Activated B cell treated with CpG ODN at 0.5 μM for 24 hours (primary cell): ENCODE measurements at regions not wholly inside any gene's neighbourhood (a gene's known extent, or its start where the extent isn't known, plus 50 kb on each side); places are given as distances from the start of the nearest gene placed in this dataset.

ENCODE experiments used
- ATAC-seq: fragments of 200-7000 bp; cut with Tn5 transposase; one replicate; pipeline ENCODE4 v1.10.0; 2021; ENCODE audit warnings: low read depth, mild to moderate bottlenecking, moderate library complexity
- CTCF ChIA-PET: fragments of 350-600 bp; sonication (Branson Sonifier 250); formaldehyde crosslinking; loops from one replicate; lab custom pipeline; 2021; ENCODE audit warnings: antibody characterized with exemption; lab: Charles Lee
- POLR2A ChIA-PET: fragments of 350-600 bp; sonication (Branson Sonifier 250); formaldehyde crosslinking; loops from one replicate; lab custom pipeline; 2021; ENCODE audit warnings: antibody characterized with exemption; lab: Charles Lee
- DNase-seq: peaks from one replicate; pipeline ENCODE4 v3.0.0; 2022
- H3K27ac Mint-ChIP-seq: one replicate; pipeline ENCODE4 v1.8.0; 2020; ENCODE audit warnings: mixed read lengths
- H3K27me3 Mint-ChIP-seq: one replicate; pipeline ENCODE4 v1.8.0; 2021; ENCODE audit warnings: mixed read lengths
- H3K36me3 Mint-ChIP-seq: one replicate; pipeline ENCODE4 v1.8.0; 2021; ENCODE audit warnings: low read depth, mixed read lengths
- H3K4me1 Mint-ChIP-seq: one replicate; pipeline ENCODE4 v1.8.0; 2021; ENCODE audit warnings: mixed read lengths
- H3K4me3 Mint-ChIP-seq: one replicate; pipeline ENCODE4 v1.8.0; 2020; ENCODE audit warnings: mild to moderate bottlenecking, mixed read lengths
- H3K9me3 Mint-ChIP-seq: one replicate; pipeline ENCODE4 v1.8.0; 2020; ENCODE audit warnings: mixed read lengths
- intact Hi-C: fragments of 100-400 bp; cut with micrococcal nuclease; formaldehyde crosslinking; loops from one replicate; pipeline ENCODE4 v1.15.1; 2024
- TF ChIP-seq, protein P1 (sequence below): fragments of 200-600 bp; IDR thresholded peaks from one replicate; pipeline ENCODE4 v1.8.0; 2022; ENCODE audit warnings: antibody characterized with exemption, mild to moderate bottlenecking

GRCh38 chr15:46120713-46121112 is 485.9 kb downstream of the SQOR start:
- no peak for ATAC-seq

DNA sequence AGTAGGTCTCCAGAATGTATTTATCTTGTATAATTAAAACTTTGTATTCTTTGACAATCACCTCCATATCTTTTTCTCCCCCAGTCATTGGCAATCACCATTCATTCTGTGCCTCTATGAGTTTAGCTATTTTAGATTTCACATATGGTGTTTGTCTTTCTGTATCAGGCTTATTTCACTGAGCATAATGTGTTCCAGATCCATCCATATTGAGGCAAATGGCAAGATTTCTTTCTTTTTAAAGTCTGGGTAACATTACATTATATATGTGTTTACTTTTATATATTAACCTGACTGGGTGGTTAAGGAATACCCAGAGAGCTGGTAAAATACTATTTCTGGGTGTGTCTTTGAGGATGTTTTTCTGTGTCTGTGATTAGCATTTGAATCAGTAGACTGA is 486.6 kb downstream of the SQOR start:
- Mint-ChIP-seq H3K27me3 (no peaks in the 10 kb centered on the region), H3K36me3 (no peaks in the 10 kb centered on the region), H3K4me1 (no peaks in the 10 kb centered on the region), H3K4me3 (no peak overlapping the region), H3K9me3 (peaks cover 16% of the 10 kb centered on the region), H3K27ac (no peak overlapping the region)
- no peak for ATAC-seq
- POLR2A ChIA-PET = no interaction called here
- TF ChIP-seq, protein P1, sequence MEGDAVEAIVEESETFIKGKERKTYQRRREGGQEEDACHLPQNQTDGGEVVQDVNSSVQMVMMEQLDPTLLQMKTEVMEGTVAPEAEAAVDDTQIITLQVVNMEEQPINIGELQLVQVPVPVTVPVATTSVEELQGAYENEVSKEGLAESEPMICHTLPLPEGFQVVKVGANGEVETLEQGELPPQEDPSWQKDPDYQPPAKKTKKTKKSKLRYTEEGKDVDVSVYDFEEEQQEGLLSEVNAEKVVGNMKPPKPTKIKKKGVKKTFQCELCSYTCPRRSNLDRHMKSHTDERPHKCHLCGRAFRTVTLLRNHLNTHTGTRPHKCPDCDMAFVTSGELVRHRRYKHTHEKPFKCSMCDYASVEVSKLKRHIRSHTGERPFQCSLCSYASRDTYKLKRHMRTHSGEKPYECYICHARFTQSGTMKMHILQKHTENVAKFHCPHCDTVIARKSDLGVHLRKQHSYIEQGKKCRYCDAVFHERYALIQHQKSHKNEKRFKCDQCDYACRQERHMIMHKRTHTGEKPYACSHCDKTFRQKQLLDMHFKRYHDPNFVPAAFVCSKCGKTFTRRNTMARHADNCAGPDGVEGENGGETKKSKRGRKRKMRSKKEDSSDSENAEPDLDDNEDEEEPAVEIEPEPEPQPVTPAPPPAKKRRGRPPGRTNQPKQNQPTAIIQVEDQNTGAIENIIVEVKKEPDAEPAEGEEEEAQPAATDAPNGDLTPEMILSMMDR = no peak
- DNase-seq = no peak
- intact Hi-C loops = no loop called here
- CTCF ChIA-PET = no interaction called here

More at GRCh38 chr15:46120713-46121112, 485.9 kb downstream of the SQOR start:
- intact Hi-C loops = no loop called here
- POLR2A ChIA-PET = no interaction called here
- Mint-ChIP-seq H3K27me3 (no peaks in the 10 kb centered on the region), H3K27ac (no peak overlapping the region), H3K4me3 (no peak overlapping the region), H3K9me3 (peaks cover 15% of the 10 kb centered on the region), H3K4me1 (no peaks in the 10 kb centered on the region), H3K36me3 (no peaks in the 10 kb centered on the region)
- TF ChIP-seq, protein P1 = no peak
- no peak for DNase-seq
- CTCF ChIA-PET = no interaction called here

DNA sequence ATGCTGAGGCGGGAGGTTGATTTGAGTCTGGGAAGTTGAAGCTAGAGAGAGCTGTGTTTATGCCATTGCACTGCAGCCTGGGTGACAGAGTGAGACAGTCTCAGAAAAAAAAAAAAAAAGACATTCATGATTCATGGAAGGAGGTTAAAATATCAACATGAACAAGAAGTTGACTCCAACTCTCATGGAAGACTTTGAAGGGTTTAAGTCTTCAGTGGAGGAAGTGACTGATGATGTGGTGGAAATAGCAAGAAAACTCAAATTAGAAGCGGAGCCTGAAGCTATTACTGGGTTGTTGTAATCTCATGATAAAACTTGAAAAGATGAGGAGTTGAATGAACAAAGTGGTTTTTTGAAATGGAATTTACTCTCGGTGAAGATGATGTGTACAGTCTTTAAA is 491.8 kb downstream of the SQOR start:
- TF ChIP-seq, protein P1 = no peak
- no peak for ATAC-seq
- H3K27me3 Mint-ChIP-seq = no peaks in the 10 kb centered on the region
- H3K4me1 Mint-ChIP-seq = no peaks in the 10 kb centered on the region
- H3K27ac Mint-ChIP-seq = no peak overlapping the region
- CTCF ChIA-PET = no interaction called here
- intact Hi-C loops = no loop called here
- H3K4me3 Mint-ChIP-seq = no peak overlapping the region
- H3K9me3 Mint-ChIP-seq = peaks cover 16% of the 10 kb centered on the region
- DNase-seq = no peak
- no peaks in the 10 kb centered on the region for H3K36me3 Mint-ChIP-seq
- POLR2A ChIA-PET = no interaction called here

DNA sequence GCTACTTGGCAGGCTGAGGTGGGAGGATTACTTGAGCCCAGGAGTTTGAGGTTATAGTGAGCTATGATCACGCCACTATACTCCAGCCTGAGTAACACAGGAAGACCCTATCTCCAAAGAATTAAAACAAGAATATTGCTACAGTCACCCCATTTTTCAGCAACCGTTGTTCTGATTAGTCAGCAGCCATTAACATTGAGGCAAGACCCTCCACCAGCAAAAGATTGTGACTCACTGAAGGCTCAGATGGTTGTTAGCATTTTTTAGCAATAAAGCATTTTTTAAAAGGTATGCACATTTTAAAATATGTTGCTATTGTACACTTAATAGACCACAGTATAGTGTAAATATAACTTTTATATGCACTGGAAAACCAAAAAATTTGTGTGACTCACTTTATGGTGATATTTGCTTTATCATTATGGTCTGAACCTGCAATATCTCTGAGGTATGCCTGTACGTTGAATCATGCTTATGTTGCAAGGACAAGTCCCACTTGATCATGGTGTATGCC is 492.6 kb downstream of the SQOR start:
- Mint-ChIP-seq H3K4me3 (no peak overlapping the region), H3K36me3 (no peaks in the 10 kb centered on the region), H3K27ac (no peak overlapping the region), H3K4me1 (no peaks in the 10 kb centered on the region), H3K27me3 (no peaks in the 10 kb centered on the region), H3K9me3 (peaks cover 16% of the 10 kb centered on the region)
- intact Hi-C loops = no loop called here
- CTCF ChIA-PET = no interaction called here
- POLR2A ChIA-PET = no interaction called here
- TF ChIP-seq, protein P1 = no peak
- ATAC-seq (no peak), DNase-seq (no peak)

DNA sequence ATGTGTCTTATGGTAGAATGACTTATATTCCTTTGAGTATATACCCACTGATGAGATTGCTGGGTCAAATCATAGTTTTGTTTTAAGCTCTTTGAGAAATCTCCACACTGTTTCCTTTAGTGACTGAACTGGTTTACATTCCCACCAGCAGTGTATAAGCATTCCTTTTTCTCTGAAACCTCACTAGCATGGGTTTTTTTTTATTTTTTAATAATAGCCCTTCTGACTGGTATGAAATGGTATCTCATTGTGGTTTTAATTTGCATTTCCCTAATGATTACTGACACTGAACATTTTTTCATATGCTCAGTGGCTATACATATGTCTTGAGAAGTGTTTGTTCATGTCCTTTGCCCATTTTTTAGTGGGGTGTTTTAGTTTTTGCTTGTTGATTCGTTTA is 494.3 kb downstream of the SQOR start:
- POLR2A ChIA-PET = no interaction called here
- H3K36me3 Mint-ChIP-seq = no peaks in the 10 kb centered on the region
- CTCF ChIA-PET = no interaction called here
- intact Hi-C loops = no loop called here
- DNase-seq (no peak), ATAC-seq (no peak)
- H3K27ac Mint-ChIP-seq = no peak overlapping the region
- no peak overlapping the region for H3K4me3 Mint-ChIP-seq
- no peaks in the 10 kb centered on the region for H3K4me1 Mint-ChIP-seq
- peaks cover 9% of the 10 kb centered on the region for H3K9me3 Mint-ChIP-seq
- H3K27me3 Mint-ChIP-seq = no peaks in the 10 kb centered on the region
- TF ChIP-seq, protein P1 = no peak
